ENCODE measurements at regions not wholly inside any gene's neighbourhood (a gene's known extent, or its start where the extent isn't known, plus 50 kb on each side); places are given as distances from the start of the nearest gene placed in this dataset.

DNA sequence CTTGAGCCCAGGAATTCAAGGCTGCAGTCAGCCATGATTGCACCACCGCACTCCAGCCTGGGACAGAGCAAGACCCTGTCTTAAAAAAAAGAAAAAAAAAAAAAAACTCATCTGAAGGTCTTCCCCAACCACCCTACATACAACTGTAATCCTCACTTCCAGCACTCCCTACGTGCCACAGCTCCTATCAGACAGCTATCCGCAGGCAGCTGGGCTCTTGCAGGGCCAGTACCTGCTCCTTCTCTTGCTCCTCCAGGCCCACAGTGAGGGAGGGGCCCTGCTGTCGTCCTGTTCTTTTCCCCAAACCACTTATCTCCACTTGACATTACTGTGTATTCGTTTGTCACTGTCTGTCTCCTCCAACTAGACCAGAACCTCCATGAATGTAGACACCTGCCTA, 156.1 kb upstream of the NECTIN1 start:
- TF ChIP-seq CTCF (IDR thresholded peaks at IDR 0.05) (no peak), POLR2A (IDR thresholded peaks at IDR 0.05) (no peak)
